Neural cell (in vitro differentiated cells): ENCODE measurements at regions not wholly inside any gene's neighbourhood (a gene's known extent, or its start where the extent isn't known, plus 50 kb on each side); places are given as distances from the start of the nearest gene placed in this dataset.

ENCODE experiments used
- H2AFZ ChIP-seq: fragments of 200-600, 300-800 bp; sonication (generic), shearing (Covaris generic); 2 replicates; pipeline ENCODE4 v1.6.0; 2014; ENCODE audit warnings: low read depth, mild to moderate bottlenecking, antibody characterized with exemption, low read length, moderate library complexity
- H3F3A ChIP-seq: fragments of 200-600 bp; shearing (Covaris generic); 2 replicates; pipeline ENCODE4 v1.6.1; 2016; ENCODE audit warnings: mild to moderate bottlenecking, moderate library complexity, mixed read lengths, antibody characterized with exemption, low read length; ENCODE audit not compliant: insufficient read depth, poor library complexity, severe bottlenecking
- H3K27ac ChIP-seq: fragments of 200-600, 300-800 bp; sonication (generic), shearing (Covaris generic); 2 replicates; pipeline ENCODE4 v1.5.1; 2014; ENCODE audit warnings: mild to moderate bottlenecking, low read length, moderate library complexity
- H3K27me3 ChIP-seq: fragments of 300-800, 200-600 bp; sonication (generic), shearing (Covaris generic); 2 replicates; pipeline ENCODE4 v1.6.0; 2014; ENCODE audit warnings: mild to moderate bottlenecking, low read depth, low read length, moderate library complexity; ENCODE audit not compliant: insufficient read depth
- H3K36me3 ChIP-seq: fragments of 300-800, 200-600 bp; sonication (generic), shearing (Covaris generic); 2 replicates; pipeline ENCODE4 v1.5.1; 2014; ENCODE audit warnings: mild to moderate bottlenecking, antibody characterized with exemption, low read length, moderate library complexity; ENCODE audit not compliant: insufficient read depth
- H3K4me2 ChIP-seq: fragments of 300-800, 200-600 bp; sonication (generic), shearing (Covaris generic); 2 replicates; pipeline ENCODE4 v1.6.0; 2014; ENCODE audit warnings: mild to moderate bottlenecking, low read length
- H3K4me3 ChIP-seq: fragments of 300-800, 200-600 bp; sonication (generic), shearing (Covaris generic); 2 replicates; pipeline ENCODE4 v1.5.1; 2014; ENCODE audit warnings: mild to moderate bottlenecking, low read length, moderate library complexity
- H3K79me2 ChIP-seq: fragments of 200-600 bp; shearing (Covaris generic); replicated peaks from 2 replicates; pipeline ENCODE4 v1.6.0; 2014; ENCODE audit warnings: mild to moderate bottlenecking, low read length, moderate library complexity; ENCODE audit not compliant: insufficient read depth
- H3K9ac ChIP-seq: fragments of 300-800, 200-600 bp; sonication (generic), shearing (Covaris generic); 2 replicates; pipeline ENCODE4 v1.6.1; 2016; ENCODE audit warnings: mild to moderate bottlenecking, low read length, mixed read lengths
- H3K9me2 ChIP-seq: fragments of 200-600 bp; shearing (Covaris generic); 2 replicates; pipeline ENCODE4 v1.6.1; 2016; ENCODE audit warnings: mild to moderate bottlenecking, low read length, mixed read lengths; ENCODE audit not compliant: insufficient read depth
- H3K9me3 ChIP-seq: fragments of 200-600, 300-800 bp; sonication (generic), shearing (Covaris generic); 2 replicates; pipeline ENCODE4 v1.6.1; 2016; ENCODE audit warnings: mild to moderate bottlenecking, mixed run types, low read length, moderate library complexity, mixed read lengths
- H4K20me1 ChIP-seq: fragments of 200-600 bp; shearing (Covaris generic); 2 replicates; pipeline ENCODE4 v1.6.1; 2016; ENCODE audit warnings: mild to moderate bottlenecking, mixed run types; ENCODE audit not compliant: insufficient read depth
- CTCF ChIP-seq: fragments of 450-650 bp; IDR thresholded peaks from 2 replicates; pipeline ENCODE4 v1.5.1; 2014; ENCODE audit warnings: antibody characterized with exemption, mild to moderate bottlenecking, moderate library complexity; ENCODE audit not compliant: poor library complexity, severe bottlenecking
- EP300 ChIP-seq: fragments of 450-650 bp; conservative IDR thresholded peaks from 2 replicates; pipeline ENCODE4 v1.6.1; 2014; ENCODE audit warnings: antibody characterized with exemption, mild to moderate bottlenecking, moderate library complexity; ENCODE audit not compliant: poor library complexity, severe bottlenecking
- EZH2 ChIP-seq: fragments of 200-600, 300-800 bp; shearing (Covaris generic), sonication (generic); IDR thresholded peaks from 2 replicates; pipeline ENCODE4 v1.6.1; 2014; ENCODE audit warnings: antibody characterized with exemption, low read length, borderline replicate concordance, mild to moderate bottlenecking; ENCODE audit not compliant: insufficient read depth, poor library complexity, severe bottlenecking
- MXI1 ChIP-seq: fragments of 450-650 bp; conservative IDR thresholded peaks from 2 replicates; pipeline ENCODE4 v1.6.1; 2014; ENCODE audit warnings: antibody characterized with exemption, mild to moderate bottlenecking; ENCODE audit not compliant: poor library complexity, severe bottlenecking
- POLR2AphosphoS5 ChIP-seq: IDR thresholded peaks from 2 replicates; pipeline ENCODE4 v1.6.1; 2012
- RAD21 ChIP-seq: fragments of 450-650 bp; conservative IDR thresholded peaks from 2 replicates; pipeline ENCODE4 v1.6.1; 2014; ENCODE audit warnings: antibody characterized with exemption, mild to moderate bottlenecking, moderate library complexity
- REST ChIP-seq: IDR thresholded peaks from 2 replicates; pipeline ENCODE4 v1.6.1; 2012; ENCODE audit warnings: borderline replicate concordance
- SMC3 ChIP-seq: fragments of 450-650 bp; conservative IDR thresholded peaks from 2 replicates; pipeline ENCODE4 v1.6.1; 2014; ENCODE audit warnings: antibody characterized with exemption, mild to moderate bottlenecking, moderate library complexity; ENCODE audit not compliant: poor library complexity
- TAF1 ChIP-seq: IDR thresholded peaks from 2 replicates; pipeline ENCODE4 v1.6.1; 2012; ENCODE audit warnings: low read depth

GRCh38 chr2:150859162-150859561, 371.7 kb upstream of the RND3 start:
- Histone ChIP-seq H3K4me3 (no peak overlapping the region), H3K9me3 (no peaks in the 10 kb centered on the region), H3K9ac (no peak overlapping the region), H3K79me2 (no peaks in the 10 kb centered on the region), H3K27ac (no peak overlapping the region), H4K20me1 (no peaks in the 10 kb centered on the region), H2AFZ (no peak overlapping the region), H3F3A (no peaks in the 10 kb centered on the region), H3K36me3 (no peaks in the 10 kb centered on the region), H3K9me2 (no peaks in the 10 kb centered on the region), H3K4me2 (no peak overlapping the region), H3K27me3 (peaks cover 3% of the 10 kb centered on the region)
- TF ChIP-seq MXI1 (no peak), EP300 (no peak), RAD21 (no peak), EZH2 (no peak), SMC3 (no peak), REST (no peak), CTCF (no peak), TAF1 (no peak), POLR2AphosphoS5 (no peak)

- no peak overlapping the region for H3K27ac ChIP-seq
- no peaks in the 10 kb centered on the region for H3K9me2 ChIP-seq
- H3K9me3 ChIP-seq: no peaks in the 10 kb centered on the region
- H4K20me1 ChIP-seq: no peaks in the 10 kb centered on the region
- H3F3A ChIP-seq: no peaks in the 10 kb centered on the region
- peaks cover 3% of the 10 kb centered on the region for H3K27me3 ChIP-seq
- no peak overlapping the region for H3K9ac ChIP-seq
- no peak overlapping the region for H3K4me2 ChIP-seq
- no peaks in the 10 kb centered on the region for H3K36me3 ChIP-seq
- no peak overlapping the region for H3K4me3 ChIP-seq
- no peaks in the 10 kb centered on the region for H3K79me2 ChIP-seq
- no peak for TF ChIP-seq TAF1
- TF ChIP-seq SMC3: no peak
- TF ChIP-seq REST: no peak
- no peak for TF ChIP-seq CTCF
- TF ChIP-seq MXI1: no peak
- TF ChIP-seq EZH2: no peak
- no peak for TF ChIP-seq EP300
- TF ChIP-seq RAD21: no peak
- no peak for TF ChIP-seq POLR2AphosphoS5
- no peak overlapping the region for H2AFZ ChIP-seq
Measured at GRCh38 chr2:150858382-150858781, 370.9 kb upstream of the RND3 start.
